DOHH2 (cell line): ENCODE measurements at regions not wholly inside any gene's neighbourhood (a gene's known extent, or its start where the extent isn't known, plus 50 kb on each side); places are given as distances from the start of the nearest gene placed in this dataset.

Source experiments
- H3F3A ChIP-seq: fragments of 200-600 bp; sonication (generic), shearing (Covaris generic); 2 replicates; pipeline ENCODE4 v1.6.0; 2016; ENCODE audit warnings: antibody characterized with exemption, mild to moderate bottlenecking; ENCODE audit not compliant: control insufficient read depth, insufficient read depth
- H3K27ac ChIP-seq: fragments of 200-600 bp; sonication (generic); 2 replicates; pipeline ENCODE4 v1.5.1; 2014; ENCODE audit warnings: low read depth, mild to moderate bottlenecking, low read length, moderate library complexity
- H3K27me3 ChIP-seq: fragments of 200-600 bp; sonication (generic); 2 replicates; pipeline ENCODE4 v1.6.1; 2014; ENCODE audit warnings: mild to moderate bottlenecking, low read length, mixed read lengths; ENCODE audit not compliant: control insufficient read depth
- H3K36me3 ChIP-seq: fragments of 200-600 bp; sonication (generic); 2 replicates; pipeline ENCODE4 v1.6.1; 2014; ENCODE audit warnings: mild to moderate bottlenecking, low read length, moderate library complexity, mixed read lengths; ENCODE audit not compliant: control insufficient read depth
- H3K4me1 ChIP-seq: fragments of 200-600 bp; sonication (generic); 2 replicates; pipeline ENCODE4 v1.6.1; 2014; ENCODE audit warnings: mild to moderate bottlenecking, low read length, mixed read lengths; ENCODE audit not compliant: control insufficient read depth
- H3K4me2 ChIP-seq: fragments of 200-600 bp; sonication (generic); 2 replicates; pipeline ENCODE4 v1.6.0; 2014; ENCODE audit warnings: mild to moderate bottlenecking, low read length, moderate library complexity
- H3K4me3 ChIP-seq: fragments of 200-600 bp; sonication (generic); 2 replicates; pipeline ENCODE4 v1.5.1; 2014; ENCODE audit warnings: mild to moderate bottlenecking, low read length, mixed read lengths
- H3K79me2 ChIP-seq: fragments of 200-600 bp; sonication (generic); 2 replicates; pipeline ENCODE4 v1.6.1; 2014; ENCODE audit warnings: mild to moderate bottlenecking, low read length, mixed read lengths; ENCODE audit not compliant: control insufficient read depth
- H3K9me2 ChIP-seq: fragments of 200-600 bp; sonication (generic); replicated peaks from 2 replicates; pipeline ENCODE4 v1.6.1; 2014; ENCODE audit warnings: mild to moderate bottlenecking, low read length, mixed read lengths; ENCODE audit not compliant: control insufficient read depth
- H3K9me3 ChIP-seq: fragments of 200-600 bp; sonication (generic); 2 replicates; pipeline ENCODE4 v1.6.1; 2014; ENCODE audit warnings: antibody characterized with exemption, low read length, mixed read lengths; ENCODE audit not compliant: control insufficient read depth, insufficient read depth
- H4K20me1 ChIP-seq: fragments of 200-600 bp; sonication (generic); 2 replicates; pipeline ENCODE4 v1.6.0; 2014; ENCODE audit warnings: low read depth, mild to moderate bottlenecking, antibody characterized with exemption, low read length, moderate library complexity; ENCODE audit not compliant: control insufficient read depth, insufficient read depth
- EZH2phosphoT487 ChIP-seq: fragments of 200-600 bp; sonication (generic); IDR thresholded peaks from 2 replicates; pipeline ENCODE4 v1.6.1; 2017; ENCODE audit warnings: borderline replicate concordance, mild to moderate bottlenecking, antibody characterized with exemption, low read length, moderate library complexity, mixed read lengths
- TF ChIP-seq, protein P1 (sequence below): fragments of 200-600 bp; sonication (generic); IDR thresholded peaks from one replicate; pipeline ENCODE4 v1.5.1; 2014; ENCODE audit warnings: antibody characterized with exemption, mild to moderate bottlenecking, low read depth, low read length; ENCODE audit not compliant: poor library complexity, severe bottlenecking

DNA sequence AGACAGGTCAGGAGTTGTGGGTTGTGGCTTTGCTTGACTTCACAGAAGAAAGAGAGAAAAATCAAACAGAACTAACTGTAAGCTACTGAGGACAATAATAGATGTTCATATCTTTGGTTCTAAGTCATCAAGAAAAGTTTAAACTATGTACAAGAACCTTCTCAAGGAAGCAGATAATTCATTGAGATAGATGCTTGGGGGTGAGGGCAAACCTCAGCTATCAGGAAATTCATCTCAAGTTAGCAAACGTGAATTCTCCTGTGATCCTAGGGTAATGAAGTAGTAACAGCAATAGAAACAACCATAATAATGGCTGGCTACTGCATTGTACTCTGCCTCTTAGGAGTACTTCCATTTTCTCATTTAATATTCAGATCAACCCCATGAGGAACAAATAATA is 506.2 kb downstream of the PLPP3 start:
- H4K20me1 ChIP-seq = no peaks in the 10 kb centered on the region
- no peaks in the 10 kb centered on the region for H3K9me3 ChIP-seq
- H3K4me3 ChIP-seq = no peak overlapping the region
- no peak overlapping the region for H3K4me2 ChIP-seq
- H3K36me3 ChIP-seq = no peaks in the 10 kb centered on the region
- H3K9me2 ChIP-seq = no peaks in the 10 kb centered on the region; the same call in 1 of the 2 replicates
- no peak overlapping the region for H3K27ac ChIP-seq
- TF ChIP-seq EZH2phosphoT487 = no peak
- TF ChIP-seq, protein P1, sequence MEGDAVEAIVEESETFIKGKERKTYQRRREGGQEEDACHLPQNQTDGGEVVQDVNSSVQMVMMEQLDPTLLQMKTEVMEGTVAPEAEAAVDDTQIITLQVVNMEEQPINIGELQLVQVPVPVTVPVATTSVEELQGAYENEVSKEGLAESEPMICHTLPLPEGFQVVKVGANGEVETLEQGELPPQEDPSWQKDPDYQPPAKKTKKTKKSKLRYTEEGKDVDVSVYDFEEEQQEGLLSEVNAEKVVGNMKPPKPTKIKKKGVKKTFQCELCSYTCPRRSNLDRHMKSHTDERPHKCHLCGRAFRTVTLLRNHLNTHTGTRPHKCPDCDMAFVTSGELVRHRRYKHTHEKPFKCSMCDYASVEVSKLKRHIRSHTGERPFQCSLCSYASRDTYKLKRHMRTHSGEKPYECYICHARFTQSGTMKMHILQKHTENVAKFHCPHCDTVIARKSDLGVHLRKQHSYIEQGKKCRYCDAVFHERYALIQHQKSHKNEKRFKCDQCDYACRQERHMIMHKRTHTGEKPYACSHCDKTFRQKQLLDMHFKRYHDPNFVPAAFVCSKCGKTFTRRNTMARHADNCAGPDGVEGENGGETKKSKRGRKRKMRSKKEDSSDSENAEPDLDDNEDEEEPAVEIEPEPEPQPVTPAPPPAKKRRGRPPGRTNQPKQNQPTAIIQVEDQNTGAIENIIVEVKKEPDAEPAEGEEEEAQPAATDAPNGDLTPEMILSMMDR = no peak
- no peaks in the 10 kb centered on the region for H3K79me2 ChIP-seq
- no peaks in the 10 kb centered on the region for H3K4me1 ChIP-seq
- H3F3A ChIP-seq = no peaks in the 10 kb centered on the region
- H3K27me3 ChIP-seq = no peaks in the 10 kb centered on the region

DNA sequence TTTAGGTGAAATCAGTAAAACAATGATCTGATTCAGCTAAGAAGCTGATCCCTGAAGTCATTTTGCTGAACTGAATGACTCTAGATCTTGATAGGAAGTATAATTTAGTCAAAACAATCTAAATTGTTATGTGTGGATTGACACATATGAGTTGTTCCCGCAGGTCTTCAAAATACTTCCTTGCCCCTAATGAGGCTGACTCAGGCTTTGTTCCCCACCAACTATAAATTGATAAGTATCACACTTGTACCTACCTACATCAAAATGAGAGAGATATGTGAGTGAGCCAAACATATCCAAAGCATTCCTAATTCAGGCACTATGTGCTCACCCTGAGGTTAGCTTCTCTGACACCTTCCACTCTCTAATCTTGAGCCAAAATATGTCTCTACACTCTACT is 507.1 kb downstream of the PLPP3 start:
- Histone ChIP-seq H3F3A (no peaks in the 10 kb centered on the region), H3K4me3 (no peak overlapping the region), H4K20me1 (no peaks in the 10 kb centered on the region), H3K27ac (no peak overlapping the region), H3K9me2 (no peaks in the 10 kb centered on the region; the same call in 1 of the 2 replicates), H3K4me2 (no peak overlapping the region), H3K79me2 (no peaks in the 10 kb centered on the region), H3K36me3 (no peaks in the 10 kb centered on the region), H3K4me1 (no peaks in the 10 kb centered on the region), H3K9me3 (no peaks in the 10 kb centered on the region), H3K27me3 (no peaks in the 10 kb centered on the region)
- TF ChIP-seq EZH2phosphoT487 = no peak
- TF ChIP-seq, protein P1 = no peak

DNA sequence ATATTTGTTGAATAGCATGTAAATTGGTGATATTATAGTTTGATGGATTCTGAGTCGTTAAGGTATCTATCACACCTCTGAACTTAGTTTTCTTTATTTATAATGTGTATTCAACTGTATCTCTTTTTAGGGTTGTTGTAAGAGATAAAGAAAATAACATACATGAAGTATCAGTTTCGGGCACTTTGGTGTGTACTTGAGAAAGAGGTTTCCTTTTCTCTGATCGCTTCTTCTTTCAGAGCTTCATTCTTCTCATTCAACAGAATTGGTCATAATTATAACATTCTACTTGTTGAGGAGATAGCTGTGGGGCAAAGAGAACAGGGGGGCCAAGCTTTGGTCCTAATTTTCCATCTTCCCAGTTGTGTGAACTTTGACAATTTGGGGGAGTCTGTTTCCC is 508.0 kb downstream of the PLPP3 start:
- Histone ChIP-seq H3K27ac (no peak overlapping the region), H3K9me3 (no peaks in the 10 kb centered on the region), H3K27me3 (no peaks in the 10 kb centered on the region), H3K4me2 (no peak overlapping the region), H4K20me1 (no peaks in the 10 kb centered on the region), H3K4me3 (no peak overlapping the region), H3F3A (no peaks in the 10 kb centered on the region), H3K9me2 (no peaks in the 10 kb centered on the region; the same call in 1 of the 2 replicates), H3K79me2 (no peaks in the 10 kb centered on the region), H3K36me3 (no peaks in the 10 kb centered on the region), H3K4me1 (no peaks in the 10 kb centered on the region)
- no peak for TF ChIP-seq EZH2phosphoT487
- TF ChIP-seq, protein P1 = no peak
